ENCODE measurements at regions not wholly inside any gene's neighbourhood (a gene's known extent, or its start where the extent isn't known, plus 50 kb on each side); places are given as distances from the start of the nearest gene placed in this dataset.

- TF ChIP-seq EZH2 (IDR thresholded peaks at IDR 0.05; ENCODE audit: low read depth) (no peak), CTCF (conservative IDR thresholded peaks at IDR 0.05) (no peak)
Observed at GRCh38 chr5:121485281-121485680, 366.4 kb upstream of the FTMT start.
